Heart right ventricle (tissue), 16 donors: ENCODE measurements at regions not wholly inside any gene's neighbourhood (a gene's known extent, or its start where the extent isn't known, plus 50 kb on each side); places are given as distances from the start of the nearest gene placed in this dataset.

ENCODE experiments used
- ATAC-seq, 8 donors: fragments of 200-7000 bp; cut with Tn5 transposase; one replicate each; pipeline ENCODE4 v1.9.1; 2020; ENCODE audit warnings: mild to moderate bottlenecking in 8 of 8, moderate library complexity in 8 of 8, moderate number of reproducible peaks in 1 of 8
- DNase-seq, 2 donors: peaks; one replicate each; pipeline ENCODE4 v3.0.0-alpha.2; 2020
- H3K27ac ChIP-seq, 10 donors: fragments of 200-600 bp; sonication (generic) in 2 of 10; one replicate each; pipeline versions ENCODE4 v1.5.0 to v1.8.0; 2020 to 2022; ENCODE audit warnings: mild to moderate bottlenecking in 3 of 10
- H3K27me3 ChIP-seq, 7 donors: fragments of 200-600 bp; one replicate each; pipeline ENCODE4 v1.8.0; 2021 to 2022; ENCODE audit warnings: mild to moderate bottlenecking in 2 of 7
- H3K36me3 ChIP-seq, 9 donors: fragments of 200-600 bp; sonication (generic) in 1 of 9; one replicate each; pipeline versions ENCODE4 v1.5.0 to v1.8.0; 2020 to 2022; ENCODE audit warnings: mild to moderate bottlenecking in 2 of 9
- H3K4me1 ChIP-seq, 9 donors: fragments of 200-600 bp; sonication (generic) in 1 of 9; one replicate each; pipeline versions ENCODE4 v1.5.0 to v1.8.0; 2020 to 2022; ENCODE audit warnings: mild to moderate bottlenecking in 4 of 9
- H3K4me3 ChIP-seq, 10 donors: fragments of 200-600 bp; sonication (generic) in 2 of 10; one replicate each; pipeline versions ENCODE4 v1.5.0 to v1.8.0; 2020 to 2022; ENCODE audit warnings: mild to moderate bottlenecking in 7 of 10, moderate library complexity in 2 of 10
- H3K9me3 ChIP-seq, 11 donors: fragments of 200-600 bp in 10 of 11; sonication (generic) in 2 of 11; one replicate each; pipeline versions ENCODE4 v1.5.0 to v1.8.0; 2013 to 2022; ENCODE audit warnings: mild to moderate bottlenecking in 2 of 11, control low read depth in 1 of 11, moderate library complexity in 1 of 11
- WGBS, 2 donors: extraction: QIAGEN DNeasy Blood & Tissue Kit; methylation state at CpG; one replicate each; pipeline ENCODE4 v1.1.7; 2013; ENCODE audit warnings: inconsistent platforms in 1 of 2; 5-methylcytosine and 5-hydroxymethylcytosine counted together
- intact Hi-C, 10 donors: fragments of 100-400 bp; cut with DNase I; formaldehyde crosslinking; loops; one replicate each; pipeline versions ENCODE4 v1.11.1 to v1.14.2; 2022
- TF ChIP-seq, protein P1 (sequence below), 9 donors: fragments of 200-600 bp; sonication (generic) in 2 of 9; IDR thresholded peaks; one replicate each; pipeline versions ENCODE4 v1.5.0 to v1.8.0; 2021 to 2022; ENCODE audit warnings: antibody characterized with exemption in 9 of 9, mild to moderate bottlenecking in 5 of 9, moderate library complexity in 1 of 9
- donor health status: Arrhythmogenic right ventricular cardiomyopathy.
- donor health status: ischemic (EF 13 %, LVEDD 7.1; RV severe dilation, severe dysfunction).
- donor health status: healthy with polysubstance abuse.
- donor health status: DM: no; HTN: yes; CAD: no.
- donor health status: DM: no; HTN: no; CAD: no.
- donor health status: ischemic (EF 25% LVEDD 6.9; RV normal size, moderate dysfunction).
- donor health status: ischemic (EF 25% LVEDD 5.7; RV mildly dilated, moderate dysfunction).
- donor health status: healthy.
- donor health status: DM: yes; HTN: yes; CAD: no.
- donor health status: Ischemic cardiomyopathy.
- donor health status: ischemic (EF 35%, LVEDD 5.7; RV mildly dilated, moderate dysfunction).
- donor health status: nonischemic (EF 11% LVEDD 7.7; RV severe dilation, severe dysfunction).
- donor health status: DM: yes; HTN: yes; CAD: no.
- donor health status: PGD.
- donor health status: ischemic (EF 29% LVEDD 5.4; RV normal size, mild dysfunction).
- donor health status: nonischemic (EF 23%, LVEDD 6.1; RV moderate dilation, normal function).

- no peak for DNase-seq
- intact Hi-C loops, result no loop called here
- TF ChIP-seq, protein P1, sequence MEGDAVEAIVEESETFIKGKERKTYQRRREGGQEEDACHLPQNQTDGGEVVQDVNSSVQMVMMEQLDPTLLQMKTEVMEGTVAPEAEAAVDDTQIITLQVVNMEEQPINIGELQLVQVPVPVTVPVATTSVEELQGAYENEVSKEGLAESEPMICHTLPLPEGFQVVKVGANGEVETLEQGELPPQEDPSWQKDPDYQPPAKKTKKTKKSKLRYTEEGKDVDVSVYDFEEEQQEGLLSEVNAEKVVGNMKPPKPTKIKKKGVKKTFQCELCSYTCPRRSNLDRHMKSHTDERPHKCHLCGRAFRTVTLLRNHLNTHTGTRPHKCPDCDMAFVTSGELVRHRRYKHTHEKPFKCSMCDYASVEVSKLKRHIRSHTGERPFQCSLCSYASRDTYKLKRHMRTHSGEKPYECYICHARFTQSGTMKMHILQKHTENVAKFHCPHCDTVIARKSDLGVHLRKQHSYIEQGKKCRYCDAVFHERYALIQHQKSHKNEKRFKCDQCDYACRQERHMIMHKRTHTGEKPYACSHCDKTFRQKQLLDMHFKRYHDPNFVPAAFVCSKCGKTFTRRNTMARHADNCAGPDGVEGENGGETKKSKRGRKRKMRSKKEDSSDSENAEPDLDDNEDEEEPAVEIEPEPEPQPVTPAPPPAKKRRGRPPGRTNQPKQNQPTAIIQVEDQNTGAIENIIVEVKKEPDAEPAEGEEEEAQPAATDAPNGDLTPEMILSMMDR (IDR thresholded peaks at IDR 0.05), result no peak
- WGBS, 2 donors, result 93 to 97% methylated on average over 34 to 37 of the region's 37 CpGs
- no peak overlapping the region for H3K4me3 ChIP-seq
- no peaks in the 10 kb centered on the region for H3K4me1 ChIP-seq
- H3K36me3 ChIP-seq, result no peaks in the 10 kb centered on the region
- peaks cover 0 to 62% (median 15%) of the 10 kb centered on the region in 11 donors for H3K9me3 ChIP-seq
- peak in 1 of 8 donors; percentile 25 for ATAC-seq
- H3K27me3 ChIP-seq, result no peaks in the 10 kb centered on the region
- H3K27ac ChIP-seq, result no peak overlapping the region
These were observed 54.0 kb upstream of the GALNT17 start for GRCh38 chr7:71077743-71078476.
